ENCODE measurements at regions not wholly inside any gene's neighbourhood (a gene's known extent, or its start where the extent isn't known, plus 50 kb on each side); places are given as distances from the start of the nearest gene placed in this dataset.

DNA sequence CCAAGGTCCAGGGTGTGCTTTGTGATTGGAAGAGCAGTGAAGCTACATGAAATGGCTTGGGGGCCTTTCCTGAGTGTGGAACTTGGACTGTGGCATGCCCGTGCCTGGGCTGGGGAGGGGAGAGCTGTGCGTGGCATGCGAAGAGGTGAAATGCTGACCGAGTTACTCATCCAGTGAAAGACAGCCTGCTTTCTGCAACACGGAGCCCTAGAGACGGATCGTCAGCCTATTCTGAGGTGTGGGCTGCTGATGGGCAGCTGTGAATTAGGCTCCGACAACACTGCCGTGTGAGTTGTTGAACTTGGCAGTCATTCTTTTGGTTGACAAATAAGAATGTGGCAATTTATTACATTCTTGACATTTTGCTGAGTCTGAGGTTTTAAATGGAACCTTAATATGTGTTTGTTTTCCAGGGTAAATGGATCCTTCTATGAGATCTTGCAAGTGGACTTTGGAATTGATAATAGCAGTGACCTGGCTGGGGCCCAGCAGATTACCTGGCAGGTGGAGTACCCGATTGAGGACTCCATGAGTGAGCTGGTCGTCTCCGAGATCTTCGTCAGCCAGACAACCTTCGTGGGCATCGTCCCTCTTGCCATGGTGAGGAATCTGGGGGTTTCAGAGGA, 453.9 kb downstream of the AACS start:
- Histone ChIP-seq H3K9me3 (replicated peaks; ENCODE audit: control insufficient read depth, insufficient read depth, low read length) (peaks cover 11% of the 10 kb centered on the region), H3K4me2 (ENCODE audit: insufficient read depth, low read length) (no peak overlapping the region), H3K79me2 (ENCODE audit: control insufficient read depth, insufficient read depth, low read length) (no peaks in the 10 kb centered on the region), H3K27ac (ENCODE audit: insufficient read depth, low read depth, low read length) (no peak overlapping the region), H3K27me3 (ENCODE audit: control insufficient read depth in 2 of 2, insufficient read depth in 2 of 2, low read length in 2 of 2) (no peaks in the 10 kb centered on the region), H3K4me3 (replicated peaks in 1 of 3; ENCODE audit: insufficient read depth in 1 of 3, low read depth in 1 of 3, low read length in 3 of 3) (no peak overlapping the region), H3K9me1 (replicated peaks; ENCODE audit: control insufficient read depth, extremely low read depth, insufficient read depth, low read length) (no peaks in the 10 kb centered on the region), H4K20me1 (replicated peaks; ENCODE audit: control insufficient read depth, extremely low read depth, insufficient read depth, low read length) (no peaks in the 10 kb centered on the region), H2AFZ (ENCODE audit: low read depth, low read length) (no peak overlapping the region), H3K9ac (replicated peaks; ENCODE audit: extremely low read depth, insufficient read depth, low read length) (no peak overlapping the region), H3K36me3 (ENCODE audit: control insufficient read depth in 2 of 2, extremely low read depth in 1 of 2, insufficient read depth in 2 of 2, low read length in 2 of 2) (no peaks in the 10 kb centered on the region), H3K4me1 (ENCODE audit: control insufficient read depth, extremely low read depth, insufficient read depth, low read length) (no peaks in the 10 kb centered on the region)
- ChIA-PET POLR2A (no interaction called here), CTCF (no interaction called here)
- no peak for TF ChIP-seq POLR2A (IDR thresholded peaks at IDR 0.05; ENCODE audit: low read depth, low read length)
- TF ChIP-seq FOS (IDR thresholded peaks at IDR 0.05; ENCODE audit: borderline replicate concordance, insufficient read depth, low read length): no peak
- intact Hi-C loops (cut with micrococcal nuclease): no loop called here
- no peak for FAIRE-seq
- no TSS peak for BruUV-seq (replicated peaks)
- DNase-seq (ENCODE audit: low read depth, low spot score): no peak
- dilution Hi-C loops (cut with MboI; ENCODE audit: extremely low pct_ligation_motif_present, low sequenced_read_pairs): no loop called here

GRCh38 chr12:125525879-125526278, 460.6 kb downstream of the AACS start:
- no peak for DNase-seq (ENCODE audit: low read depth, low spot score)
- dilution Hi-C loops (cut with MboI; ENCODE audit: extremely low pct_ligation_motif_present, low sequenced_read_pairs): no loop called here
- Histone ChIP-seq H3K27ac (ENCODE audit: insufficient read depth, low read depth, low read length) (no peak overlapping the region), H3K79me2 (ENCODE audit: control insufficient read depth, insufficient read depth, low read length) (no peaks in the 10 kb centered on the region), H3K4me3 (replicated peaks in 1 of 3; ENCODE audit: insufficient read depth in 1 of 3, low read depth in 1 of 3, low read length in 3 of 3) (no peak overlapping the region), H3K9me3 (replicated peaks; ENCODE audit: control insufficient read depth, insufficient read depth, low read length) (peaks cover 4% of the 10 kb centered on the region), H3K9ac (replicated peaks; ENCODE audit: extremely low read depth, insufficient read depth, low read length) (no peak overlapping the region), H3K4me2 (ENCODE audit: insufficient read depth, low read length) (no peak overlapping the region), H3K4me1 (ENCODE audit: control insufficient read depth, extremely low read depth, insufficient read depth, low read length) (no peaks in the 10 kb centered on the region), H3K9me1 (replicated peaks; ENCODE audit: control insufficient read depth, extremely low read depth, insufficient read depth, low read length) (no peaks in the 10 kb centered on the region), H2AFZ (ENCODE audit: low read depth, low read length) (no peak overlapping the region), H3K27me3 (ENCODE audit: control insufficient read depth in 2 of 2, insufficient read depth in 2 of 2, low read length in 2 of 2) (no peaks in the 10 kb centered on the region), H4K20me1 (replicated peaks; ENCODE audit: control insufficient read depth, extremely low read depth, insufficient read depth, low read length) (no peaks in the 10 kb centered on the region), H3K36me3 (ENCODE audit: control insufficient read depth in 2 of 2, extremely low read depth in 1 of 2, insufficient read depth in 2 of 2, low read length in 2 of 2) (no peaks in the 10 kb centered on the region)
- ChIA-PET CTCF (no interaction called here), POLR2A (no interaction called here)
- no peak for TF ChIP-seq MYC (IDR thresholded peaks at IDR 0.05; ENCODE audit: low read depth, low read length)
- no peak for TF ChIP-seq GATA2 (IDR thresholded peaks at IDR 0.05; ENCODE audit: insufficient read depth, insufficient read length, low read depth, low read length)
- no peak for TF ChIP-seq EZH2 (IDR thresholded peaks at IDR 0.05; ENCODE audit: borderline replicate concordance, low read depth, low read length, severe bottlenecking)
- TF ChIP-seq JUN (IDR thresholded peaks at IDR 0.05; ENCODE audit: borderline replicate concordance, insufficient read depth, insufficient read length, low read depth): no peak
- BruUV-seq (replicated peaks): no TSS peak
- intact Hi-C loops (cut with micrococcal nuclease): no loop called here
- FAIRE-seq: no peak

All from endothelial cell of umbilical vein (primary cell).